ENCODE measurements at regions not wholly inside any gene's neighbourhood (a gene's known extent, or its start where the extent isn't known, plus 50 kb on each side); places are given as distances from the start of the nearest gene placed in this dataset.
A peak's percentile ranks its signal among the peaks of the same experiment; 100 is the strongest.

DNA sequence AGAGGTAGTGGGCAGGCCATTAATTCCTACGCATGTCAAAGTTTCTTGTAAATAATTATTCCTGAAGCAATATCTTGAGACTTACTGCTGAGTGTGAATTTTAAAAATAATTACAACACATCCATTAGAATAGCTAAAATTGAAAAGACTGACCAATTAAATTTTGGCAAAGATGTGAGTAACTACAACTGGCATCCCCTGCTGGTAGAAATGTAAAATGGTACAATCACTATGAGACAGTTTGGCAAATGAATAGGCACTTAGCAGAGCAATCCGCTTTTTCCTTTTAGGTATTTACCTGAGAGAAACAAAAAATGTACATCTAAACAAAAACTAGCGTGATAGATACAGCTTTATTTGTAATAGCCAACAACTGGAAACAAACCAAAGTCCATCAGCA, 798.9 kb downstream of the BRINP3 start:
- Histone ChIP-seq H3K27me3 (ENCODE audit: insufficient read depth, low read length) (no peaks in the 10 kb centered on the region), H4K20me1 (ENCODE audit: insufficient read depth, low read length) (no peaks in the 10 kb centered on the region)
- peak; percentile 36 for TF ChIP-seq CTCF (IDR thresholded peaks at IDR 0.05; ENCODE audit: low read length)
- TF ChIP-seq EZH2 (IDR thresholded peaks at IDR 0.05; ENCODE audit: borderline replicate concordance, low read length), result no peak

DNA sequence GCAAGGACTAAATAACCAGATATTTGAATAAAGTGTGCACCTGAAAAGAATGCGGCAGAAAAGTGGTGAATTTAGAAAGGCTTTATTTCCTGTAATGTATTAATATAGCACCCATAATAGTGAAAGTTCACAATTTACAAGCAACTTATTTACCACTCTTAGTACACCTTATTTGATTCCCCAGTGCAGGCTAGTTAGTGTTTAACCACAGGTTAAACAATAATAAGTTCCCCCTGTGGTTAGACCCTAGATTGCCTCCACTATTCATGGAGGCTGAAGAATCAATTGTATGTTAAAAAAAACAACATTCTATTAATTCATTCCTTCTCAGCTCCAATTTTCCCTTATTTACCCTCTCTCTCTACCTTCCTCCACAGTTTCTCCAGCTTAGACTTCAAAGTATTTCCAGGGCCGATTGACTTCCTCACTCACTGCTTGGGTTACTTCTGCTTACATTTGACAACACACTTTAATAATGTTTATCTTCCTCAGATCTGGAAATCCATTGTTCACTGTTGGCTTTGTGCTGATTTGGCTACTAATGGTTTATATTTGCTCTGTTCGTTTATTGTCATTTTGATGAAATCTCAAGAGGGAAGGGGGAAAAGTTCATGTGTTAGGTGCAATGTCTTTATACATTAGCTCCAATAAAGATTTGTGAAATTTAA, 796.3 kb downstream of the BRINP3 start:
- Histone ChIP-seq H2AFZ (ENCODE audit: low read length) (no peak overlapping the region), H3K4me2 (ENCODE audit: low read length) (no peak overlapping the region), H4K20me1 (ENCODE audit: insufficient read depth, low read length) (no peaks in the 10 kb centered on the region), H3K9me3 (ENCODE audit: low read length) (no peaks in the 10 kb centered on the region), H3K27ac (ENCODE audit: low read depth, low read length, poor library complexity, severe bottlenecking) (no peak overlapping the region), H3K36me3 (ENCODE audit: insufficient read depth, low read length) (no peaks in the 10 kb centered on the region), H3K27me3 (ENCODE audit: insufficient read depth, low read length) (no peaks in the 10 kb centered on the region), H3K9ac (ENCODE audit: low read length) (no peak overlapping the region), H3K79me2 (ENCODE audit: insufficient read depth, low read length) (no peaks in the 10 kb centered on the region), H3K4me3 (ENCODE audit: low read depth, low read length, poor library complexity, severe bottlenecking) (no peak overlapping the region), H3K9me2 (ENCODE audit: low read depth, low read length) (no peaks in the 10 kb centered on the region), H3K4me1 (ENCODE audit: insufficient read depth, low read length, severe bottlenecking) (no peaks in the 10 kb centered on the region), H3F3A (ENCODE audit: insufficient read depth, low read length) (no peaks in the 10 kb centered on the region)
- TF ChIP-seq EZH2 (IDR thresholded peaks at IDR 0.05; ENCODE audit: borderline replicate concordance, low read length) (no peak), CTCF (IDR thresholded peaks at IDR 0.05; ENCODE audit: low read length) (no peak)

More for the DNA sequence above, 798.9 kb downstream of the BRINP3 start:
- no peaks in the 10 kb centered on the region for H3K79me2 ChIP-seq (ENCODE audit: insufficient read depth, low read length)
- H3K9me3 ChIP-seq (ENCODE audit: low read length), result no peaks in the 10 kb centered on the region
- H3K4me3 ChIP-seq (ENCODE audit: low read depth, low read length, poor library complexity, severe bottlenecking), result no peak overlapping the region
- no peaks in the 10 kb centered on the region for H3K36me3 ChIP-seq (ENCODE audit: insufficient read depth, low read length)
- H3K27ac ChIP-seq (ENCODE audit: low read depth, low read length, poor library complexity, severe bottlenecking), result no peak overlapping the region
- no peak overlapping the region for H3K4me2 ChIP-seq (ENCODE audit: low read length)
- no peaks in the 10 kb centered on the region for H3K4me1 ChIP-seq (ENCODE audit: insufficient read depth, low read length, severe bottlenecking)
- no peak overlapping the region for H2AFZ ChIP-seq (ENCODE audit: low read length)
- H3K9ac ChIP-seq (ENCODE audit: low read length), result no peak overlapping the region
- no peaks in the 10 kb centered on the region for H3F3A ChIP-seq (ENCODE audit: insufficient read depth, low read length)
- H3K9me2 ChIP-seq (ENCODE audit: low read depth, low read length), result no peaks in the 10 kb centered on the region

DNA sequence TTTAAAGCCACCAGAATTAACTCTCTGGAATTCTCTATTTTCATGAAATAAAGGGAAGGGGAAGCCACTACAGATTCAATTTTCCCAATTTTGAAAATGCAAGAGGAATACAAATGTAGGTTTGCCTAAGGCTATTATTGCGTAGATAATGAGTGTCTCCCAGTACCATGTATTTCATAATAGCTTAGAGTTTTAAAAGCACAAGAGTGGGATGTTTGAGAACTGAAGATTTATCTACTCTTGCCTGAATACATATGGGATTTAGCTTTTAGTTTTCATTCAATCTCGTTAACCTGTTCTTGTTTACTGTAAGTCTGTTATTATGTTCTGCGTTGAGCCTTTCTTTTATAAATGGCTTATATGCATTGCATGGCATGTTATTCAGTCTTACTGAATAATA, 795.1 kb downstream of the BRINP3 start:
- H3K4me1 ChIP-seq (ENCODE audit: insufficient read depth, low read length, severe bottlenecking), result no peaks in the 10 kb centered on the region
- no peaks in the 10 kb centered on the region for H3K9me3 ChIP-seq (ENCODE audit: low read length)
- H3K9ac ChIP-seq (ENCODE audit: low read length), result no peak overlapping the region
- no peaks in the 10 kb centered on the region for H3K27me3 ChIP-seq (ENCODE audit: insufficient read depth, low read length)
- no peak overlapping the region for H3K4me3 ChIP-seq (ENCODE audit: low read depth, low read length, poor library complexity, severe bottlenecking)
- H2AFZ ChIP-seq (ENCODE audit: low read length), result no peak overlapping the region
- H4K20me1 ChIP-seq (ENCODE audit: insufficient read depth, low read length), result no peaks in the 10 kb centered on the region
- H3K36me3 ChIP-seq (ENCODE audit: insufficient read depth, low read length), result no peaks in the 10 kb centered on the region
- H3K9me2 ChIP-seq (ENCODE audit: low read depth, low read length), result no peaks in the 10 kb centered on the region
- TF ChIP-seq CTCF (IDR thresholded peaks at IDR 0.05; ENCODE audit: low read length), result no peak
- TF ChIP-seq EZH2 (IDR thresholded peaks at IDR 0.05; ENCODE audit: borderline replicate concordance, low read length), result no peak
- no peaks in the 10 kb centered on the region for H3F3A ChIP-seq (ENCODE audit: insufficient read depth, low read length)
- H3K4me2 ChIP-seq (ENCODE audit: low read length), result no peak overlapping the region
- no peak overlapping the region for H3K27ac ChIP-seq (ENCODE audit: low read depth, low read length, poor library complexity, severe bottlenecking)
- H3K79me2 ChIP-seq (ENCODE audit: insufficient read depth, low read length), result no peaks in the 10 kb centered on the region
